GM12878 (cell line): ENCODE measurements at regions not wholly inside any gene's neighbourhood (a gene's known extent, or its start where the extent isn't known, plus 50 kb on each side); places are given as distances from the start of the nearest gene placed in this dataset.

Experiments used
- ATAC-seq: fragments of 200-7000 bp; cut with Tn5 transposase; 3 replicates; pipeline ENCODE4 v1.9.1; 2020; ENCODE audit warnings: mild to moderate bottlenecking, moderate library complexity
- BruUV-seq: library from RNA; stranded (reverse); fragments of 400-500 nt; replicated peaks from 2 replicates; lab custom pipeline; 2021; lab: Mats Ljungman, UMichigan
- CTCF ChIA-PET: fragments of 300-600 bp; sonication (Branson Sonifier 250); formaldehyde crosslinking; extraction: SDS; loops from one replicate; lab custom pipeline; 2021; ENCODE audit warnings: inconsistent platforms; lab: Yijun Ruan, JAX
- POLR2A ChIA-PET: fragments of 350-600 bp; formaldehyde crosslinking; extraction: SDS; loops from one replicate; lab custom pipeline; 2021; ENCODE audit warnings: inconsistent platforms; lab: Charles Lee
- RAD21 ChIA-PET: fragments of 300-600 bp; sonication (Branson Sonifier 250); formaldehyde crosslinking; loops from one replicate; lab custom pipeline; 2023; ENCODE audit warnings: antibody characterized with exemption; ENCODE audit not compliant: unreplicated experiment; lab: Charles Lee
- SMC1A ChIA-PET: fragments of 300-600 bp; sonication (Branson Sonifier 250); formaldehyde crosslinking; loops from one replicate; lab custom pipeline; 2023; ENCODE audit not compliant: unreplicated experiment, uncharacterized antibody; lab: Charles Lee
- DNase-seq: peaks from one replicate; pipeline ENCODE4 v3.0.0-alpha.2; 2011; ENCODE audit warnings: low read depth, low spot score
- FAIRE-seq: peaks from 3 replicates; lab custom pipeline; 2011; peaks lifted over from hg19 to GRCh38; lab: Jason Lieb, UNC
- H2AFZ ChIP-seq: 2 replicates; pipeline ENCODE4 v1.6.0; 2011; ENCODE audit warnings: low read depth, low read length, control low read depth; ENCODE audit not compliant: control insufficient read depth
- H3K27ac ChIP-seq: 2 replicates; pipeline ENCODE4 v1.5.1; 2011; ENCODE audit warnings: control low read depth; ENCODE audit not compliant: control insufficient read depth, insufficient read depth
- H3K27me3 ChIP-seq, 2 experiments: replicated peaks in 1 of 2; 2 replicates each; pipeline versions ENCODE4 v1.6.0 to v1.6.1; 2011; ENCODE audit warnings: low read length in 1 of 2; ENCODE audit not compliant: control insufficient read depth in 2 of 2, insufficient read depth in 2 of 2
- H3K36me3 ChIP-seq, 2 experiments: 2 replicates each; pipeline ENCODE4 v1.5.1; 2011; ENCODE audit warnings: low read length in 1 of 2; ENCODE audit not compliant: control insufficient read depth in 2 of 2, insufficient read depth in 2 of 2
- H3K4me1 ChIP-seq: 2 replicates; pipeline ENCODE4 v1.6.1; 2011; ENCODE audit warnings: mild to moderate bottlenecking, low read length, moderate library complexity, mixed read lengths; ENCODE audit not compliant: control insufficient read depth, insufficient read depth
- H3K4me2 ChIP-seq: 2 replicates; pipeline ENCODE4 v1.6.0; 2011; ENCODE audit warnings: control low read depth; ENCODE audit not compliant: control insufficient read depth, insufficient read depth
- H3K4me3 ChIP-seq: fragments of 200-600 bp; sonication (generic); 2 replicates; pipeline ENCODE4 v1.5.1; 2016
- H3K79me2 ChIP-seq: 2 replicates; pipeline ENCODE4 v1.6.0; 2011; ENCODE audit warnings: low read length; ENCODE audit not compliant: control insufficient read depth, insufficient read depth
- H3K9ac ChIP-seq: 2 replicates; pipeline ENCODE4 v1.8.0; 2011; ENCODE audit warnings: low read length, control low read depth, mixed read lengths; ENCODE audit not compliant: control insufficient read depth, insufficient read depth
- H3K9me3 ChIP-seq: replicated peaks from 3 replicates; pipeline ENCODE4 v1.5.1; 2011; ENCODE audit warnings: mild to moderate bottlenecking, low read length; ENCODE audit not compliant: control insufficient read depth, insufficient read depth
- H4K20me1 ChIP-seq: 2 replicates; pipeline ENCODE4 v1.6.0; 2011; ENCODE audit not compliant: control insufficient read depth, insufficient read depth
- ASH2L ChIP-seq: fragments of 300-600, 200-600 bp; sonication (generic); IDR thresholded peaks from 2 replicates; pipeline ENCODE4 v1.6.1; 2017; ENCODE audit warnings: low read depth, mild to moderate bottlenecking, borderline replicate concordance
- CEBPZ ChIP-seq: fragments of 150-350 bp; IDR thresholded peaks from 2 replicates; pipeline ENCODE4 v1.6.1; 2016; ENCODE audit warnings: low read depth, low read length
- CHD1 ChIP-seq: IDR thresholded peaks from 2 replicates; pipeline ENCODE4 v1.6.1; 2012; ENCODE audit warnings: low read depth, low read length, improper control_type of control experiment
- CREM ChIP-seq: IDR thresholded peaks from 2 replicates; pipeline ENCODE4 v1.6.1; 2014; ENCODE audit warnings: antibody characterized with exemption, low read depth
- EP300 ChIP-seq, 2 experiments: fragments of 150-350 bp in 1 of 2; IDR thresholded peaks; 2 replicates each; pipeline ENCODE4 v1.6.1; 2011 to 2012; ENCODE audit warnings: low read depth in 2 of 2, low read length in 2 of 2, borderline replicate concordance in 1 of 2, improper control_type of control experiment in 1 of 2, inconsistent platforms in 1 of 2; ENCODE audit not compliant: control insufficient read depth in 1 of 2
- FOS ChIP-seq: IDR thresholded peaks from 3 replicates; pipeline ENCODE4 v1.6.1; 2011; ENCODE audit warnings: borderline replicate concordance; ENCODE audit not compliant: insufficient read length; ENCODE audit errors: extremely low read depth
- HCFC1 ChIP-seq: fragments of 150-350 bp; IDR thresholded peaks from 2 replicates; pipeline ENCODE4 v1.6.1; 2014; ENCODE audit warnings: low read length
- IRF4 ChIP-seq: IDR thresholded peaks from 2 replicates; pipeline ENCODE4 v1.6.1; 2011; ENCODE audit warnings: low read depth, low read length
- RBBP5 ChIP-seq: fragments of 200-600 bp; sonication (generic); conservative IDR thresholded peaks from 2 replicates; pipeline ENCODE4 v1.6.1; 2016
- SMC3 ChIP-seq: IDR thresholded peaks from 2 replicates; pipeline ENCODE4 v1.6.1; 2011; ENCODE audit warnings: low read length, improper control_type of control experiment, borderline replicate concordance
- SPI1 ChIP-seq: IDR thresholded peaks from 2 replicates; pipeline ENCODE4 v1.6.1; 2011; ENCODE audit warnings: low read depth, mild to moderate bottlenecking, low read length, moderate library complexity, borderline replicate concordance; ENCODE audit not compliant: insufficient read depth
- TCF3 ChIP-seq: IDR thresholded peaks from 2 replicates; pipeline ENCODE4 v1.6.1; 2012; ENCODE audit warnings: low read depth, mild to moderate bottlenecking, low read length, borderline replicate concordance; ENCODE audit not compliant: insufficient read depth
- YBX1 ChIP-seq: fragments of 450-650 bp; IDR thresholded peaks from 2 replicates; pipeline ENCODE4 v1.6.1; 2016; ENCODE audit warnings: antibody characterized with exemption
- WGBS: methylation state at CpG from one replicate; pipeline ENCODE4 v1.1.6; 2016; ENCODE audit warnings: low lambda C conversion rate; ENCODE audit not compliant: insufficient replicate concordance, insufficient coverage; ENCODE audit errors: missing lambda C conversion rate; 5-methylcytosine and 5-hydroxymethylcytosine counted together
- in situ Hi-C: fragments of 300-500 bp; cut with MboI; formaldehyde crosslinking; loops from 9 replicates; pipeline ENCODE4 v1.14.3; 2018; ENCODE audit warnings: mixed read lengths
- intact Hi-C: fragments of 100-400 bp; cut with micrococcal nuclease; formaldehyde crosslinking; loops from one replicate; pipeline ENCODE4 v1.14.2; 2022; ENCODE audit not compliant: unreplicated experiment

GRCh38 chr4:174152717-174153466, 130.6 kb downstream of the FBXO8 start:
- no peak overlapping the region for H2AFZ ChIP-seq

GRCh38 chr4:174147863-174148262, 135.6 kb downstream of the FBXO8 start:
- no peak for DNase-seq
- TF ChIP-seq CREM (no peak), SMC3 (no peak), RBBP5 (no peak), IRF4 (no peak), FOS (no peak), HCFC1 (no peak), CEBPZ (no peak)
- in situ Hi-C loops = no loop called here
- FAIRE-seq = no peak
- 0% methylated on average over 2 of the region's 2 CpGs for WGBS
- ATAC-seq = no peak
- Histone ChIP-seq H3K27ac (no peak overlapping the region), H3K36me3 (no peaks in the 10 kb centered on the region), H3K4me2 (no peak overlapping the region), H3K27me3 (no peaks in the 10 kb centered on the region), H4K20me1 (no peaks in the 10 kb centered on the region), H3K9me3 (no peaks in the 10 kb centered on the region), H3K79me2 (no peaks in the 10 kb centered on the region), H3K9ac (no peak overlapping the region), H3K4me3 (no peak overlapping the region), H3K4me1 (no peaks in the 10 kb centered on the region), H2AFZ (no peak overlapping the region)
- SMC1A ChIA-PET = interaction anchor here (1.4 kb wide), 1 partner anchor 9 kb away, joined by 3 read pairs; no protein-coding TSS in a partner anchor
- CTCF ChIA-PET = no interaction called here
- RAD21 ChIA-PET = no interaction called here
- intact Hi-C loops = no loop called here
- POLR2A ChIA-PET = no interaction called here
- no TSS peak for BruUV-seq

More at GRCh38 chr4:174152717-174153466, 130.6 kb downstream of the FBXO8 start:
- Histone ChIP-seq H3K4me1 (no peaks in the 10 kb centered on the region), H3K27me3 (no peaks in the 10 kb centered on the region), H3K9ac (no peak overlapping the region), H3K27ac (no peak overlapping the region), H3K36me3 (no peaks in the 10 kb centered on the region), H3K4me2 (no peak overlapping the region), H3K9me3 (no peaks in the 10 kb centered on the region), H4K20me1 (no peaks in the 10 kb centered on the region), H3K79me2 (no peaks in the 10 kb centered on the region), H3K4me3 (no peak overlapping the region)
- TF ChIP-seq SPI1 (no peak), CHD1 (no peak), ASH2L (no peak), EP300 (IDR thresholded peaks at IDR 0.05; ENCODE audit: borderline replicate concordance in 1 of 2, control insufficient read depth in 1 of 2, low read depth in 2 of 2, low read length in 2 of 2) (no peak), YBX1 (no peak), TCF3 (no peak)
- CTCF ChIA-PET = interaction anchor here (0.6 to 1.6 kb wide), 4 partner anchors 29 to 647 kb away, joined by 3 to 5 read pairs (median 4); no protein-coding TSS in a partner anchor
- BruUV-seq = no TSS peak
- intact Hi-C loops (no loop called here), in situ Hi-C loops (no loop called here)
- ATAC-seq (no peak), FAIRE-seq (no peak), DNase-seq (no peak)
- POLR2A ChIA-PET = no interaction called here
- SMC1A ChIA-PET = interaction anchor here (1.4 kb wide), 1 partner anchor 13 kb away, joined by 3 read pairs; no protein-coding TSS in a partner anchor
- RAD21 ChIA-PET = no interaction called here
- WGBS = 0% methylated on average over 2 of the region's 2 CpGs
